GM10266 (cell line): ENCODE measurements at regions not wholly inside any gene's neighbourhood (a gene's known extent, or its start where the extent isn't known, plus 50 kb on each side); places are given as distances from the start of the nearest gene placed in this dataset.

Experiments used
- DNase-seq: peaks from one replicate; pipeline ENCODE4 v3.0.0; 2012; ENCODE audit errors: extremely low spot score
- TF ChIP-seq, protein P1 (sequence below): IDR thresholded peaks from 2 replicates; pipeline ENCODE4 v1.5.1; 2012; ENCODE audit warnings: mild to moderate bottlenecking, low read depth; ENCODE audit not compliant: control insufficient read depth, insufficient read depth; ENCODE audit errors: missing control alignments

DNA sequence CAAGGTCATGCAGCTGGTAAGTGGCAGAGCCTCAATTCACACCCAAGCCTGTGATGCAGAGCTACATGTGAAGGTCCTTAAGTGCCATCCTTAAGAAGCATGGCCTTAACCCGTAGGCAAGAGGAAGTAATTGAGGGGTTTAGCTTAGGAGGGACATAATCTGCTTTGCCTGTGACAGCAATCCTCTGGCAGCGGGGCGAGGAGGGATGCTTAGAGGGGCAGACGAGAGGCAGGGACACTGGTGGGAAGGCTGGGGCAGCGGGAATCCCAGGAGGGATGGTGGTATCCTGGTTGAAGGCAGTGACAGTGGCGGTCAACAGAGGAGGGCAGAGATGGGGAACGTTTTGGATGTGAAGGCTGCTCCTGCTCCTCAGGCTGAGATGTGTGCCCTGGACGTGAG lies 88.1 kb downstream of the EFNB1 start:
- no peak for DNase-seq
- TF ChIP-seq, protein P1, sequence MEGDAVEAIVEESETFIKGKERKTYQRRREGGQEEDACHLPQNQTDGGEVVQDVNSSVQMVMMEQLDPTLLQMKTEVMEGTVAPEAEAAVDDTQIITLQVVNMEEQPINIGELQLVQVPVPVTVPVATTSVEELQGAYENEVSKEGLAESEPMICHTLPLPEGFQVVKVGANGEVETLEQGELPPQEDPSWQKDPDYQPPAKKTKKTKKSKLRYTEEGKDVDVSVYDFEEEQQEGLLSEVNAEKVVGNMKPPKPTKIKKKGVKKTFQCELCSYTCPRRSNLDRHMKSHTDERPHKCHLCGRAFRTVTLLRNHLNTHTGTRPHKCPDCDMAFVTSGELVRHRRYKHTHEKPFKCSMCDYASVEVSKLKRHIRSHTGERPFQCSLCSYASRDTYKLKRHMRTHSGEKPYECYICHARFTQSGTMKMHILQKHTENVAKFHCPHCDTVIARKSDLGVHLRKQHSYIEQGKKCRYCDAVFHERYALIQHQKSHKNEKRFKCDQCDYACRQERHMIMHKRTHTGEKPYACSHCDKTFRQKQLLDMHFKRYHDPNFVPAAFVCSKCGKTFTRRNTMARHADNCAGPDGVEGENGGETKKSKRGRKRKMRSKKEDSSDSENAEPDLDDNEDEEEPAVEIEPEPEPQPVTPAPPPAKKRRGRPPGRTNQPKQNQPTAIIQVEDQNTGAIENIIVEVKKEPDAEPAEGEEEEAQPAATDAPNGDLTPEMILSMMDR = no peak

- DNase-seq = no peak
- TF ChIP-seq, protein P1 = no peak
These were observed 87.0 kb downstream of the EFNB1 start for GRCh38 chrX:68915778-68916177.

- TF ChIP-seq, protein P1 = no peak
- DNase-seq = no peak
These were observed 85.7 kb downstream of the EFNB1 start for GRCh38 chrX:68914479-68914946.

DNA sequence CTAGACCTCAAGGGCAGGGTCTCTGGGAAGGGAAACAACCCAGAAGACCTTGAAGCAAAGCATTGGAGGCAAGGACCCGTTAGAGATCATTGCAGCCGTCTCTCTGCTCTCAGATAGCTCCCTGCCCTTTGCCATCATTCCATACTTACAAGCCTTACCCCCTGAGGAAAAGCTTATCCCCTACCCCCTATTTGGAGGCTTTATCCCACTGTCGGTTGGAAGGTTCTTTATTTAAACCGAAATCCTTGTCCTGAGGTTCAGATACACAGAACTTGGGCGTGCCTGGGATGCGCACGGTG lies 84.4 kb downstream of the EFNB1 start:
- TF ChIP-seq, protein P1 = no peak
- DNase-seq = no peak

DNA sequence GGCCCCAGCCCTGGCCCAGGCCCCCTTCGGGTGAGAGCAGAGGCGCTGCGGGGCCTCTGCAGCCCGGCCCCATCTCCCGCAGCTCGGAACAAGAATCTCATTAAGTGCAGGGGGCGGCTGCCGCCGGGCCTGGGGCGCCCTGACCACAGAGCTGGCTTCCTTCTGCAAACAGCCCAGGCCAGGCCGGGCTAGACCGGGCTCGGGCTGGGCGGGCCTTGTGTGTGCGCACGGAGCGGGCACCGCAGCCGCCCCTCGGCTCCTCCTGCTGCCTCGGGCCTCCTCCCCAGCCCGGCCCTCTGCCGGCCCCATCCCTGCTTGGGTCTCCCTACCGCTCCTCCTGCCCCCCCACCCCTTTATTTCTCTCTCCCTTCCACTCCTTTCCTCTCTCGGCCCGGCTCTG lies 83.3 kb downstream of the EFNB1 start:
- TF ChIP-seq, protein P1 = no peak
- no peak for DNase-seq

DNA sequence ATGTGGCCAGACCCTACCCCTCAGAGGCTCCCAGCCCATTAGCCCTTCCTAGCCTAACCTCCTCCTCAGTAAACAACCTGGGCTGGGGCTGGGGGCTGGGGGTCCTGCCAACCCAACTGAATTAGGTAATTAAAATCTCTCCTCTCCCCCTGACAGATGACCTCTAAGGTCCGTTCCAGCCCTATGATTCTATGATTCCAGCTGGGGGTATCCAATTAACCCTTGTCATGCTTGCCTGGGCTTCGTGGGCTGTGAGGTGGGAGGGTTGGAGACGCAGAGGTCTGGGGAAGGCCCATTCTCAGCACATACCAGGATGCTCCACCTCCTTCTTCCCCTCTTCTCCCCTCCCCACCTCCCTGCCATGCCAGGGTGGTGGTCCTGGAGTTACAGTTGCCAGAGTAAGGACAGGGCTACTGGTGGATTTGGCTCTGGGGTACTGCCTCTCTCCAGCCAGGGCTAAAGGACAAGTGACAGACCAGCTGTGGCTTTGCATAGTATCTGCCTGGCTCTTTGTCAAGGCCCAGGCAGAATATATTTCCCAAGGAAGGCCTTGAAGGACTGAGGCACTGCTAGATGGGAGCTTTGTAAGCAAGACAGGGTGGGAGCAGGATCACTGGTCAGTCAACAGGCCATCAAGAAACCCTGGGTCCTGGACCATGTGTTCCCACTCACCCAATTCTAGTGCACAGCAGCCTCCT lies 82.1 kb downstream of the EFNB1 start:
- no peak for DNase-seq
- TF ChIP-seq, protein P1 = no peak

- no peak for DNase-seq
- TF ChIP-seq, protein P1 = no peak
These were observed 81.1 kb downstream of the EFNB1 start for GRCh38 chrX:68909945-68910344.
